ENCODE measurements at regions not wholly inside any gene's neighbourhood (a gene's known extent, or its start where the extent isn't known, plus 50 kb on each side); places are given as distances from the start of the nearest gene placed in this dataset.
"Not testable (repeated sequence)": the region's sequence is repeated elsewhere in the genome, so short reads cannot be mapped to it uniquely, and the experiment has no call there.

- TF ChIP-seq, protein P1, sequence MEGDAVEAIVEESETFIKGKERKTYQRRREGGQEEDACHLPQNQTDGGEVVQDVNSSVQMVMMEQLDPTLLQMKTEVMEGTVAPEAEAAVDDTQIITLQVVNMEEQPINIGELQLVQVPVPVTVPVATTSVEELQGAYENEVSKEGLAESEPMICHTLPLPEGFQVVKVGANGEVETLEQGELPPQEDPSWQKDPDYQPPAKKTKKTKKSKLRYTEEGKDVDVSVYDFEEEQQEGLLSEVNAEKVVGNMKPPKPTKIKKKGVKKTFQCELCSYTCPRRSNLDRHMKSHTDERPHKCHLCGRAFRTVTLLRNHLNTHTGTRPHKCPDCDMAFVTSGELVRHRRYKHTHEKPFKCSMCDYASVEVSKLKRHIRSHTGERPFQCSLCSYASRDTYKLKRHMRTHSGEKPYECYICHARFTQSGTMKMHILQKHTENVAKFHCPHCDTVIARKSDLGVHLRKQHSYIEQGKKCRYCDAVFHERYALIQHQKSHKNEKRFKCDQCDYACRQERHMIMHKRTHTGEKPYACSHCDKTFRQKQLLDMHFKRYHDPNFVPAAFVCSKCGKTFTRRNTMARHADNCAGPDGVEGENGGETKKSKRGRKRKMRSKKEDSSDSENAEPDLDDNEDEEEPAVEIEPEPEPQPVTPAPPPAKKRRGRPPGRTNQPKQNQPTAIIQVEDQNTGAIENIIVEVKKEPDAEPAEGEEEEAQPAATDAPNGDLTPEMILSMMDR (IDR thresholded peaks at IDR 0.05), result not testable (repeated sequence)
- TF ChIP-seq EZH2phosphoT487 (IDR thresholded peaks at IDR 0.05; ENCODE audit: borderline replicate concordance, low read depth); TAF1 (IDR thresholded peaks at IDR 0.05; ENCODE audit: borderline replicate concordance, low read depth, low read length); RAD21 (IDR thresholded peaks at IDR 0.05; ENCODE audit: low read length); EP300 (IDR thresholded peaks at IDR 0.05; ENCODE audit: borderline replicate concordance in 1 of 2, low read depth in 1 of 2, low read length in 1 of 2); FOXM1 (IDR thresholded peaks at IDR 0.05; ENCODE audit: low read depth): not testable (repeated sequence)
These were observed 133.3 kb downstream of the CWH43 start for GRCh38 chr4:49119345-49119744.

All from SK-N-SH (cell line).